WTC11 (cell line): ENCODE measurements at regions not wholly inside any gene's neighbourhood (a gene's known extent, or its start where the extent isn't known, plus 50 kb on each side); places are given as distances from the start of the nearest gene placed in this dataset.

Experiments used
- ATAC-seq: fragments of 200-7000 bp; cut with Tn5 transposase; 2 replicates; pipeline ENCODE4 v1.10.0; 2021; ENCODE audit warnings: mild to moderate bottlenecking, moderate library complexity
- CTCF ChIA-PET: fragments of 300-600 bp; sonication (Branson Sonifier 250); formaldehyde crosslinking; loops from one replicate; lab custom pipeline; 2021; ENCODE audit warnings: antibody characterized with exemption; lab: Charles Lee
- POLR2A ChIA-PET: fragments of 350-600 bp; sonication (Branson Sonifier 250); formaldehyde crosslinking; loops from one replicate; lab custom pipeline; 2021; ENCODE audit warnings: antibody characterized with exemption; lab: Charles Lee
- DNase-seq: peaks from one replicate; pipeline ENCODE4 v3.0.0; 2021; ENCODE audit warnings: low spot score
- H3K27ac Mint-ChIP-seq: 2 replicates; pipeline ENCODE4 v1.8.0; 2021; ENCODE audit warnings: mixed read lengths
- H3K27me3 Mint-ChIP-seq: 2 replicates; pipeline ENCODE4 v1.8.0; 2021; ENCODE audit warnings: low read depth, mild to moderate bottlenecking, moderate library complexity, mixed read lengths
- H3K36me3 Mint-ChIP-seq: 2 replicates; pipeline ENCODE4 v1.8.0; 2021; ENCODE audit warnings: mixed read lengths
- H3K4me1 Mint-ChIP-seq: 2 replicates; pipeline ENCODE4 v1.8.0; 2022; ENCODE audit warnings: mixed read lengths
- H3K4me3 Mint-ChIP-seq: 2 replicates; pipeline ENCODE4 v1.8.0; 2021; ENCODE audit warnings: mild to moderate bottlenecking, moderate library complexity, mixed read lengths
- H3K9me3 Mint-ChIP-seq: 2 replicates; pipeline ENCODE4 v1.8.0; 2021; ENCODE audit warnings: mixed read lengths
- ATF1 ChIP-seq: sonication (generic); formaldehyde crosslinking; IDR thresholded peaks from 2 replicates; pipeline ENCODE4 v1.8.1; 2023; ENCODE audit warnings: mild to moderate bottlenecking, moderate library complexity, missing genetic modification reagents
- CBFB ChIP-seq: sonication (generic); formaldehyde crosslinking; IDR thresholded peaks from 2 replicates; pipeline ENCODE4 v1.8.1; 2022; ENCODE audit warnings: mild to moderate bottlenecking, low read depth, missing genetic modification reagents
- ESRRA ChIP-seq: sonication (generic); formaldehyde crosslinking; IDR thresholded peaks from 2 replicates; pipeline ENCODE4 v1.8.1; 2022; ENCODE audit warnings: mild to moderate bottlenecking, missing genetic modification reagents, borderline replicate concordance
- FOXP1 ChIP-seq: sonication (generic); formaldehyde crosslinking; IDR thresholded peaks from 2 replicates; pipeline ENCODE4 v1.8.0; 2022; ENCODE audit warnings: missing genetic modification reagents, mild to moderate bottlenecking, moderate library complexity, borderline replicate concordance
- NFE2L1 ChIP-seq: sonication (generic); formaldehyde crosslinking; IDR thresholded peaks from 2 replicates; pipeline ENCODE4 v1.8.1; 2023; ENCODE audit warnings: missing genetic modification reagents
- NR1H2 ChIP-seq: sonication (generic); formaldehyde crosslinking; IDR thresholded peaks from 2 replicates; pipeline ENCODE4 v1.9.0; 2021; ENCODE audit warnings: mild to moderate bottlenecking, moderate library complexity, missing genetic modification reagents
- RELA ChIP-seq: sonication (generic); formaldehyde crosslinking; IDR thresholded peaks from 2 replicates; pipeline ENCODE4 v1.8.1; 2022; ENCODE audit warnings: missing genetic modification reagents, mild to moderate bottlenecking, borderline replicate concordance
- SOX15 ChIP-seq: fragments of 250-450 bp; sonication (Bioruptor Pico); IDR thresholded peaks from 2 replicates; pipeline ENCODE4 v1.9.0; 2021; ENCODE audit warnings: mild to moderate bottlenecking
- SP1 ChIP-seq: sonication (generic); formaldehyde crosslinking; conservative IDR thresholded peaks from 2 replicates; pipeline ENCODE4 v1.8.1; 2022; ENCODE audit warnings: missing genetic modification reagents
- ZBTB21 ChIP-seq: sonication (generic); formaldehyde crosslinking; IDR thresholded peaks from 2 replicates; pipeline ENCODE4 v1.8.1; 2023; ENCODE audit warnings: mild to moderate bottlenecking, missing genetic modification reagents, borderline replicate concordance
- ZNF317 ChIP-seq: sonication (generic); formaldehyde crosslinking; IDR thresholded peaks from 2 replicates; pipeline ENCODE4 v1.8.1; 2023; ENCODE audit warnings: low read depth, mild to moderate bottlenecking, moderate library complexity, missing genetic modification reagents, borderline replicate concordance
- ZNF416 ChIP-seq: fragments of 250-450 bp; sonication (Bioruptor Pico); IDR thresholded peaks from 2 replicates; pipeline ENCODE4 v1.9.0; 2021; ENCODE audit warnings: mild to moderate bottlenecking, inconsistent platforms
- TF ChIP-seq, protein P1 (sequence below): sonication (generic); formaldehyde crosslinking; IDR thresholded peaks from 2 replicates; pipeline ENCODE4 v1.8.0; 2022; ENCODE audit warnings: mild to moderate bottlenecking, missing genetic modification reagents
- TF ChIP-seq, protein P2 (sequence below): fragments of 250-450 bp; sonication (Bioruptor Pico); IDR thresholded peaks from 2 replicates; pipeline ENCODE4 v1.9.0; 2021; ENCODE audit warnings: mild to moderate bottlenecking, borderline replicate concordance
- TF ChIP-seq, protein P3 (sequence below): sonication (generic); formaldehyde crosslinking; IDR thresholded peaks from 2 replicates; pipeline ENCODE4 v1.8.1; 2022; ENCODE audit warnings: low read depth, mild to moderate bottlenecking, moderate library complexity, missing genetic modification reagents, borderline replicate concordance
- TF ChIP-seq, protein P4 (sequence below): sonication (generic); formaldehyde crosslinking; IDR thresholded peaks from 2 replicates; pipeline ENCODE4 v1.8.0; 2023; ENCODE audit warnings: mild to moderate bottlenecking, missing genetic modification reagents
- TF ChIP-seq, protein P5 (sequence below): fragments of 250-450 bp; sonication (Bioruptor Pico); IDR thresholded peaks from 2 replicates; pipeline ENCODE4 v1.8.0; 2021; ENCODE audit warnings: mild to moderate bottlenecking
- TF ChIP-seq, protein P6 (sequence below): sonication (generic); formaldehyde crosslinking; IDR thresholded peaks from 2 replicates; pipeline ENCODE4 v1.8.1; 2023; ENCODE audit warnings: mild to moderate bottlenecking, missing genetic modification reagents
- TF ChIP-seq, protein P7 (sequence below): fragments of 250-450 bp; sonication (Bioruptor Pico); IDR thresholded peaks from 2 replicates; pipeline ENCODE4 v1.9.0; 2021; ENCODE audit warnings: mild to moderate bottlenecking

DNA sequence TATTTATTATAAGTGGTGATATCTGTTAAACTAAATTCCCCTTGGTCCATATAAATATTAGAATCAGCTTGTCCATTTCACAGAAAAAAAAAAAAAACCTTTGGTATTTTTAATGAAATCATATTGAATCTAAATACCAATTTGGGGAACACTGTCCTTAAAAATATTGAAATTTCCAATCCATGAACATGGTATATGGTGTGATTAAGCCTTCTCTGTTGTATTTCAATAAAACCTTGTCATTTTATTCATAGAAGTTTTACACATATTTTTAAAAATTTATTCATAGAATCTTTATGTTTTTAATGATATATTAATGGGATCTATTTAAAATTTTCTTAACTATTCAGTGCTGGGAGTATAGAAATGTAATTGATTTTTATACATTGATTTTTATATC lies 135.3 kb downstream of the CEP120 start:
- Mint-ChIP-seq H3K9me3 (no peaks in the 10 kb centered on the region), H3K27ac (no peak overlapping the region), H3K36me3 (no peaks in the 10 kb centered on the region), H3K4me1 (peaks cover 15% of the 10 kb centered on the region), H3K27me3 (peaks cover 34% of the 10 kb centered on the region), H3K4me3 (no peak overlapping the region)
- ChIA-PET POLR2A (no interaction called here), CTCF (no interaction called here)
- TF ChIP-seq, protein P1, sequence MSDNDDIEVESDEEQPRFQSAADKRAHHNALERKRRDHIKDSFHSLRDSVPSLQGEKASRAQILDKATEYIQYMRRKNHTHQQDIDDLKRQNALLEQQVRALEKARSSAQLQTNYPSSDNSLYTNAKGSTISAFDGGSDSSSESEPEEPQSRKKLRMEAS (CRISPR knock-in tag), result no peak
- TF ChIP-seq ZNF416 (CRISPR knock-in tag) (no peak), FOXP1 (no peak), NFE2L1 (CRISPR knock-in tag) (no peak), ESRRA (CRISPR knock-in tag) (no peak), RELA (CRISPR knock-in tag) (no peak), CBFB (no peak), SP1 (CRISPR knock-in tag) (no peak), ZNF317 (CRISPR knock-in tag) (no peak)
- TF ChIP-seq, protein P2, sequence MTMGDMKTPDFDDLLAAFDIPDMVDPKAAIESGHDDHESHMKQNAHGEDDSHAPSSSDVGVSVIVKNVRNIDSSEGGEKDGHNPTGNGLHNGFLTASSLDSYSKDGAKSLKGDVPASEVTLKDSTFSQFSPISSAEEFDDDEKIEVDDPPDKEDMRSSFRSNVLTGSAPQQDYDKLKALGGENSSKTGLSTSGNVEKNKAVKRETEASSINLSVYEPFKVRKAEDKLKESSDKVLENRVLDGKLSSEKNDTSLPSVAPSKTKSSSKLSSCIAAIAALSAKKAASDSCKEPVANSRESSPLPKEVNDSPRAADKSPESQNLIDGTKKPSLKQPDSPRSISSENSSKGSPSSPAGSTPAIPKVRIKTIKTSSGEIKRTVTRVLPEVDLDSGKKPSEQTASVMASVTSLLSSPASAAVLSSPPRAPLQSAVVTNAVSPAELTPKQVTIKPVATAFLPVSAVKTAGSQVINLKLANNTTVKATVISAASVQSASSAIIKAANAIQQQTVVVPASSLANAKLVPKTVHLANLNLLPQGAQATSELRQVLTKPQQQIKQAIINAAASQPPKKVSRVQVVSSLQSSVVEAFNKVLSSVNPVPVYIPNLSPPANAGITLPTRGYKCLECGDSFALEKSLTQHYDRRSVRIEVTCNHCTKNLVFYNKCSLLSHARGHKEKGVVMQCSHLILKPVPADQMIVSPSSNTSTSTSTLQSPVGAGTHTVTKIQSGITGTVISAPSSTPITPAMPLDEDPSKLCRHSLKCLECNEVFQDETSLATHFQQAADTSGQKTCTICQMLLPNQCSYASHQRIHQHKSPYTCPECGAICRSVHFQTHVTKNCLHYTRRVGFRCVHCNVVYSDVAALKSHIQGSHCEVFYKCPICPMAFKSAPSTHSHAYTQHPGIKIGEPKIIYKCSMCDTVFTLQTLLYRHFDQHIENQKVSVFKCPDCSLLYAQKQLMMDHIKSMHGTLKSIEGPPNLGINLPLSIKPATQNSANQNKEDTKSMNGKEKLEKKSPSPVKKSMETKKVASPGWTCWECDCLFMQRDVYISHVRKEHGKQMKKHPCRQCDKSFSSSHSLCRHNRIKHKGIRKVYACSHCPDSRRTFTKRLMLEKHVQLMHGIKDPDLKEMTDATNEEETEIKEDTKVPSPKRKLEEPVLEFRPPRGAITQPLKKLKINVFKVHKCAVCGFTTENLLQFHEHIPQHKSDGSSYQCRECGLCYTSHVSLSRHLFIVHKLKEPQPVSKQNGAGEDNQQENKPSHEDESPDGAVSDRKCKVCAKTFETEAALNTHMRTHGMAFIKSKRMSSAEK (CRISPR knock-in tag), result no peak
- TF ChIP-seq, protein P3, sequence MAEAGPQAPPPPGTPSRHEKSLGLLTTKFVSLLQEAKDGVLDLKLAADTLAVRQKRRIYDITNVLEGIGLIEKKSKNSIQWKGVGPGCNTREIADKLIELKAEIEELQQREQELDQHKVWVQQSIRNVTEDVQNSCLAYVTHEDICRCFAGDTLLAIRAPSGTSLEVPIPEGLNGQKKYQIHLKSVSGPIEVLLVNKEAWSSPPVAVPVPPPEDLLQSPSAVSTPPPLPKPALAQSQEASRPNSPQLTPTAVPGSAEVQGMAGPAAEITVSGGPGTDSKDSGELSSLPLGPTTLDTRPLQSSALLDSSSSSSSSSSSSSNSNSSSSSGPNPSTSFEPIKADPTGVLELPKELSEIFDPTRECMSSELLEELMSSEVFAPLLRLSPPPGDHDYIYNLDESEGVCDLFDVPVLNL, result no peak
- TF ChIP-seq, protein P4, sequence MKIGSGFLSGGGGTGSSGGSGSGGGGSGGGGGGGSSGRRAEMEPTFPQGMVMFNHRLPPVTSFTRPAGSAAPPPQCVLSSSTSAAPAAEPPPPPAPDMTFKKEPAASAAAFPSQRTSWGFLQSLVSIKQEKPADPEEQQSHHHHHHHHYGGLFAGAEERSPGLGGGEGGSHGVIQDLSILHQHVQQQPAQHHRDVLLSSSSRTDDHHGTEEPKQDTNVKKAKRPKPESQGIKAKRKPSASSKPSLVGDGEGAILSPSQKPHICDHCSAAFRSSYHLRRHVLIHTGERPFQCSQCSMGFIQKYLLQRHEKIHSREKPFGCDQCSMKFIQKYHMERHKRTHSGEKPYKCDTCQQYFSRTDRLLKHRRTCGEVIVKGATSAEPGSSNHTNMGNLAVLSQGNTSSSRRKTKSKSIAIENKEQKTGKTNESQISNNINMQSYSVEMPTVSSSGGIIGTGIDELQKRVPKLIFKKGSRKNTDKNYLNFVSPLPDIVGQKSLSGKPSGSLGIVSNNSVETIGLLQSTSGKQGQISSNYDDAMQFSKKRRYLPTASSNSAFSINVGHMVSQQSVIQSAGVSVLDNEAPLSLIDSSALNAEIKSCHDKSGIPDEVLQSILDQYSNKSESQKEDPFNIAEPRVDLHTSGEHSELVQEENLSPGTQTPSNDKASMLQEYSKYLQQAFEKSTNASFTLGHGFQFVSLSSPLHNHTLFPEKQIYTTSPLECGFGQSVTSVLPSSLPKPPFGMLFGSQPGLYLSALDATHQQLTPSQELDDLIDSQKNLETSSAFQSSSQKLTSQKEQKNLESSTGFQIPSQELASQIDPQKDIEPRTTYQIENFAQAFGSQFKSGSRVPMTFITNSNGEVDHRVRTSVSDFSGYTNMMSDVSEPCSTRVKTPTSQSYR, result no peak
- no peak for DNase-seq
- ATAC-seq, result no peak

DNA sequence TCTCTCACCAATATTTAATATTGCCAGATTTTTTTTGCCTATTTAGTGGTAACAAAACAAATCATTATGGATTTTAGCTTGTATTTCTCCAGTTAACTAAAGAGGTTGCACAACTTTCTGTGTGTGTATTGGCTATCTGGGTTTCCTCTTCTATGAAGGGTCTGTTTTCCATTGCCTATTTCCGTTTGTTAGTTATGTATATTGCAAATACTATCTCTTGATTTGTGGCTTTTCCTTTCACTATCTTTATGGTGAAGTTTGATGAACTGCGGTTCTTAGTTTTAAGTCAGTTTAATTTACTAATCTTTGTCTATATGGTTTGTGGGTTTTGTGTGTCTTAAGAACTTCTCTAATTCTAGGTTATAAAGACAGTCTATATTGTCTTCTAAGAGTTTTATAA lies 136.3 kb downstream of the CEP120 start:
- no peak for ATAC-seq
- peaks cover 34% of the 10 kb centered on the region for H3K27me3 Mint-ChIP-seq
- POLR2A ChIA-PET, result no interaction called here
- no peaks in the 10 kb centered on the region for H3K36me3 Mint-ChIP-seq
- no peak overlapping the region for H3K27ac Mint-ChIP-seq
- H3K4me1 Mint-ChIP-seq, result peaks cover 17% of the 10 kb centered on the region
- no peak overlapping the region for H3K4me3 Mint-ChIP-seq
- no peaks in the 10 kb centered on the region for H3K9me3 Mint-ChIP-seq
- no peak for DNase-seq
- CTCF ChIA-PET, result no interaction called here
- TF ChIP-seq SOX15 (no peak), ATF1 (CRISPR knock-in tag) (no peak), NR1H2 (no peak), ZBTB21 (no peak)
- TF ChIP-seq, protein P5, sequence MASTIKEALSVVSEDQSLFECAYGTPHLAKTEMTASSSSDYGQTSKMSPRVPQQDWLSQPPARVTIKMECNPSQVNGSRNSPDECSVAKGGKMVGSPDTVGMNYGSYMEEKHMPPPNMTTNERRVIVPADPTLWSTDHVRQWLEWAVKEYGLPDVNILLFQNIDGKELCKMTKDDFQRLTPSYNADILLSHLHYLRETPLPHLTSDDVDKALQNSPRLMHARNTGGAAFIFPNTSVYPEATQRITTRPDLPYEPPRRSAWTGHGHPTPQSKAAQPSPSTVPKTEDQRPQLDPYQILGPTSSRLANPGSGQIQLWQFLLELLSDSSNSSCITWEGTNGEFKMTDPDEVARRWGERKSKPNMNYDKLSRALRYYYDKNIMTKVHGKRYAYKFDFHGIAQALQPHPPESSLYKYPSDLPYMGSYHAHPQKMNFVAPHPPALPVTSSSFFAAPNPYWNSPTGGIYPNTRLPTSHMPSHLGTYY (CRISPR knock-in tag), result no peak
- TF ChIP-seq, protein P6, sequence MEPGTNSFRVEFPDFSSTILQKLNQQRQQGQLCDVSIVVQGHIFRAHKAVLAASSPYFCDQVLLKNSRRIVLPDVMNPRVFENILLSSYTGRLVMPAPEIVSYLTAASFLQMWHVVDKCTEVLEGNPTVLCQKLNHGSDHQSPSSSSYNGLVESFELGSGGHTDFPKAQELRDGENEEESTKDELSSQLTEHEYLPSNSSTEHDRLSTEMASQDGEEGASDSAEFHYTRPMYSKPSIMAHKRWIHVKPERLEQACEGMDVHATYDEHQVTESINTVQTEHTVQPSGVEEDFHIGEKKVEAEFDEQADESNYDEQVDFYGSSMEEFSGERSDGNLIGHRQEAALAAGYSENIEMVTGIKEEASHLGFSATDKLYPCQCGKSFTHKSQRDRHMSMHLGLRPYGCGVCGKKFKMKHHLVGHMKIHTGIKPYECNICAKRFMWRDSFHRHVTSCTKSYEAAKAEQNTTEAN (CRISPR knock-in tag), result no peak
- TF ChIP-seq, protein P4, result no peak
- TF ChIP-seq, protein P7, sequence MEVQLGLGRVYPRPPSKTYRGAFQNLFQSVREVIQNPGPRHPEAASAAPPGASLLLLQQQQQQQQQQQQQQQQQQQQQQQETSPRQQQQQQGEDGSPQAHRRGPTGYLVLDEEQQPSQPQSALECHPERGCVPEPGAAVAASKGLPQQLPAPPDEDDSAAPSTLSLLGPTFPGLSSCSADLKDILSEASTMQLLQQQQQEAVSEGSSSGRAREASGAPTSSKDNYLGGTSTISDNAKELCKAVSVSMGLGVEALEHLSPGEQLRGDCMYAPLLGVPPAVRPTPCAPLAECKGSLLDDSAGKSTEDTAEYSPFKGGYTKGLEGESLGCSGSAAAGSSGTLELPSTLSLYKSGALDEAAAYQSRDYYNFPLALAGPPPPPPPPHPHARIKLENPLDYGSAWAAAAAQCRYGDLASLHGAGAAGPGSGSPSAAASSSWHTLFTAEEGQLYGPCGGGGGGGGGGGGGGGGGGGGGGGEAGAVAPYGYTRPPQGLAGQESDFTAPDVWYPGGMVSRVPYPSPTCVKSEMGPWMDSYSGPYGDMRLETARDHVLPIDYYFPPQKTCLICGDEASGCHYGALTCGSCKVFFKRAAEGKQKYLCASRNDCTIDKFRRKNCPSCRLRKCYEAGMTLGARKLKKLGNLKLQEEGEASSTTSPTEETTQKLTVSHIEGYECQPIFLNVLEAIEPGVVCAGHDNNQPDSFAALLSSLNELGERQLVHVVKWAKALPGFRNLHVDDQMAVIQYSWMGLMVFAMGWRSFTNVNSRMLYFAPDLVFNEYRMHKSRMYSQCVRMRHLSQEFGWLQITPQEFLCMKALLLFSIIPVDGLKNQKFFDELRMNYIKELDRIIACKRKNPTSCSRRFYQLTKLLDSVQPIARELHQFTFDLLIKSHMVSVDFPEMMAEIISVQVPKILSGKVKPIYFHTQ, result no peak
